IPS DF 6.9 (cell line): ENCODE measurements at regions not wholly inside any gene's neighbourhood (a gene's known extent, or its start where the extent isn't known, plus 50 kb on each side); places are given as distances from the start of the nearest gene placed in this dataset.

Source experiments
- DNase-seq: peaks from one replicate; pipeline ENCODE4 v3.0.0-alpha.2; 2013; ENCODE audit warnings: low read depth, low spot score
- H3K27ac ChIP-seq: one replicate; pipeline ENCODE4 v1.5.1; 2013; ENCODE audit warnings: low read length, control low read depth
- H3K27me3 ChIP-seq: 2 replicates; pipeline ENCODE4 v1.6.1; 2013; ENCODE audit warnings: mild to moderate bottlenecking, low read length; ENCODE audit not compliant: control insufficient read depth, insufficient read depth
- H3K36me3 ChIP-seq: 2 replicates; pipeline ENCODE4 v1.6.1; 2013; ENCODE audit warnings: low read length; ENCODE audit not compliant: control insufficient read depth, insufficient read depth
- H3K4me1 ChIP-seq: 2 replicates; pipeline ENCODE4 v1.6.1; 2013; ENCODE audit warnings: low read length; ENCODE audit not compliant: control insufficient read depth, insufficient read depth
- H3K4me3 ChIP-seq: 2 replicates; pipeline ENCODE4 v1.5.1; 2013; ENCODE audit warnings: mild to moderate bottlenecking, low read length
- H3K9me3 ChIP-seq: 2 replicates; pipeline ENCODE4 v1.6.1; 2013; ENCODE audit warnings: low read length, inconsistent platforms; ENCODE audit not compliant: control insufficient read depth, insufficient read depth
- WGBS: extraction: QIAGEN DNeasy Blood & Tissue Kit; methylation state at CpG from one replicate; pipeline ENCODE4 v1.1.7; 2013; ENCODE audit warnings: mixed read lengths, missing lambda C conversion rate; ENCODE audit not compliant: insufficient read length, insufficient coverage; 5-methylcytosine and 5-hydroxymethylcytosine counted together

DNA sequence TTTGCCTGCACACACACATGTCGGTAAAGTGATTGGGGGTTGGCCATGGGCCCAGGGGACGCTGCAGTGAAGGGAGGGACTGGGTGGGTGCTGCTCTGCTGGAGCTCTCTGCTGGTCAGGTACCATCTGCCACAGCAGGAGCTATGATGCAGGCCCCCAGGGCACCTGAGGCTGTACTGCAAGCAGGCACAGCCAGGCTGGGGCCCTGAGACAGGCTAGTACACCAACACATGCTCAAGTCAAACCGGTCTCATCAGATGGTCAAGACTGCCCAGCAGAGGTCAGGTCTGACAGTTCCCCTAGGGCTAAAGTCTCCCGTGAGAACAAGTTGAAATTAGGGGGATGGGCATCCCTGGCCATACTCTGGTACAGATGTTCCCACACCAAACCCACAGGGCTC is 118.3 kb upstream of the THSD7A start:
- no CpG with 5 or more reads among the region's 4 CpGs for WGBS
- H3K4me3 ChIP-seq, result no peak overlapping the region
- DNase-seq, result no peak
- H3K9me3 ChIP-seq, result no peaks in the 10 kb centered on the region
- no peak overlapping the region for H3K27ac ChIP-seq
- no peaks in the 10 kb centered on the region for H3K4me1 ChIP-seq
- no peaks in the 10 kb centered on the region for H3K36me3 ChIP-seq
- no peaks in the 10 kb centered on the region for H3K27me3 ChIP-seq

DNA sequence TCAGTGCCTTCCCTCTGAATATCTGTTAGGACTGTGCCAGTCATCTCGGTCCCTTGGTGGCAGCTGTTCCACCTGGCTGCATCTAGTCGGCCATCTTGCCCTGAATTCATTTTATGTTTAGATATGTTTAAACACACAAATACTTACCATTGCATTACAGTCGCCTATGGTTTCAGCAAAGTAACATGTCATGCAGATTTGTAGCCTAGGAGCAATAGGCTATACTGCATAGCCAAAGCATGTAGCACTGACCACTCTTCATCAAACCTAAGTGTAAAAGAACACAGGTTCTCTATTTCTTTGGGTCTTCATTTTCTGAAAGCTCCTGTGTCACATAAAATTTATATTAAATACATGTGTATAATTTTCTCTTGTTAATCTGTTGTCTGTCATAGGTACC is 118.9 kb upstream of the THSD7A start:
- H3K4me3 ChIP-seq, result no peak overlapping the region
- no peak overlapping the region for H3K27ac ChIP-seq
- no peaks in the 10 kb centered on the region for H3K36me3 ChIP-seq
- no peaks in the 10 kb centered on the region for H3K9me3 ChIP-seq
- no peak for DNase-seq
- H3K4me1 ChIP-seq, result no peaks in the 10 kb centered on the region
- WGBS, result no CpG with 5 or more reads among the region's 3 CpGs
- no peaks in the 10 kb centered on the region for H3K27me3 ChIP-seq

DNA sequence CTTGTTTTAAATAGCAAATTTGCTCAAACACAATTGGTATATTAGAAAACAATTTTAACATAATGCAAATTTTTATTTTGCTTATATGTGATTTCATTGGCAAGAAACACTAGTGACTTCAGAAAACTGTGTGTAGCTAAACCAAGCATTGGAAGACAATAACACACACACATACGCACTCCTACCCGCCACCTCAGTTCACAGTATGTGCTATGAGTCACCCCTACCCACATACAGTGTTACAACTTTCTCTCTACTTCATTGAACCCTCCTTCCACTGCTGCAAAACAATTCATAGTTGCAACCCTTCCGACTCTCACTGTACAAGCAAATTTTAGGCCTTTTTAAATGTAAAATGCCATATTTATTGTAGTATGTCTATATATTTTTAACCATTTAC is 119.9 kb upstream of the THSD7A start:
- H3K4me1 ChIP-seq, result no peaks in the 10 kb centered on the region
- no CpG with 5 or more reads among the region's 3 CpGs for WGBS
- no peaks in the 10 kb centered on the region for H3K9me3 ChIP-seq
- no peak overlapping the region for H3K27ac ChIP-seq
- H3K36me3 ChIP-seq, result no peaks in the 10 kb centered on the region
- H3K27me3 ChIP-seq, result no peaks in the 10 kb centered on the region
- DNase-seq, result no peak
- no peak overlapping the region for H3K4me3 ChIP-seq

- H3K4me3 ChIP-seq, result no peak overlapping the region
- H3K9me3 ChIP-seq, result no peaks in the 10 kb centered on the region
- H3K27me3 ChIP-seq, result no peaks in the 10 kb centered on the region
- H3K4me1 ChIP-seq, result no peaks in the 10 kb centered on the region
- no CpG with 5 or more reads among the region's 2 CpGs for WGBS
- DNase-seq, result no peak
- H3K36me3 ChIP-seq, result no peaks in the 10 kb centered on the region
- H3K27ac ChIP-seq, result no peak overlapping the region
Measured at GRCh38 chr7:11952972-11953371, 121.0 kb upstream of the THSD7A start.

- WGBS, result no CpG with 5 or more reads among the region's 5 CpGs
- H3K36me3 ChIP-seq, result no peaks in the 10 kb centered on the region
- H3K27me3 ChIP-seq, result no peaks in the 10 kb centered on the region
- H3K9me3 ChIP-seq, result no peaks in the 10 kb centered on the region
- no peak overlapping the region for H3K27ac ChIP-seq
- H3K4me3 ChIP-seq, result no peak overlapping the region
- no peaks in the 10 kb centered on the region for H3K4me1 ChIP-seq
- no peak for DNase-seq
Measured at GRCh38 chr7:11956991-11957390, 125.0 kb upstream of the THSD7A start.

GRCh38 chr7:11957956-11958355 is 126.0 kb upstream of the THSD7A start:
- no peaks in the 10 kb centered on the region for H3K9me3 ChIP-seq
- DNase-seq, result no peak
- H3K27ac ChIP-seq, result no peak overlapping the region
- no peaks in the 10 kb centered on the region for H3K36me3 ChIP-seq
- no peak overlapping the region for H3K4me3 ChIP-seq
- H3K27me3 ChIP-seq, result no peaks in the 10 kb centered on the region
- no CpG with 5 or more reads among the region's 1 CpG for WGBS
- H3K4me1 ChIP-seq, result no peaks in the 10 kb centered on the region

DNA sequence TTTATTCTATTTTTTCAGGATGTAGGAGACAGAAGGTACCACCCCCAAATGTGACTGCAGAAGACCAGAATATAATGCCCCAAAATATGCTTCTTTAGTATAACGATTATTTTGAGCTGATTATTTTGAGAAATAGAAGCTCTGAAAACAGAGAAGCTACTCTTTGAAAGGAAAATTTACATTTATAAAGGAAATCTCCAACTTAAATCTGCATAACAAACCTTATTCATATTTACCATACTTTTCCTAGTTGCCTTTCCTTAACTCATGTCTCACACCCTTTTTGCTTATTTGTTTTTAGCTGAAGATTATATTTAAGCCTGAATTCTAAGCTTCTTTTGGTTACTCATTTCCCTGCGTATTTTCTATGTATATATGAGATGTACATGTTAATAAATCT is 127.1 kb upstream of the THSD7A start:
- Histone ChIP-seq H3K27me3 (no peaks in the 10 kb centered on the region), H3K9me3 (no peaks in the 10 kb centered on the region), H3K4me3 (no peak overlapping the region), H3K36me3 (no peaks in the 10 kb centered on the region), H3K27ac (no peak overlapping the region), H3K4me1 (no peaks in the 10 kb centered on the region)
- no peak for DNase-seq
- WGBS, result no CpG with 5 or more reads among the region's 2 CpGs

DNA sequence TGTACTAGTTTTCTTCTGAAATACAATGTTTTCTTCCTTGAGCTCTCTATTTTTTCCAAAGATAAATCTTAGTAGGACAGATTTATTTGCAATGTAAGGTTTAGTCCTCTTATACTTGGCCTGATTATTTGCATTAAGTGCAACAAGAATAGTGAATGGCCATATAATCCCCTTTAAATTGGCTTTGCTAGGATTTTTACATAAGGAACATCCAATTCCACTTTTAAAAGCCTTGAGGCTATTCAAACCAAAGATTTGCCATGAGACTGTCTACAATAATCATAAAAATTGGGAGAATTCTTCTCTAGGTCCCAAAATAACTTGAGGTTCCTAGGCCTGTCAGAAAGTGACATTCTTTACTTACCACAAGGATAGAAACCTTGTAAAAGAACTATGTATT is 128.6 kb upstream of the THSD7A start:
- H3K27me3 ChIP-seq, result no peaks in the 10 kb centered on the region
- no peaks in the 10 kb centered on the region for H3K4me1 ChIP-seq
- no peaks in the 10 kb centered on the region for H3K36me3 ChIP-seq
- no peak for DNase-seq
- H3K9me3 ChIP-seq, result no peaks in the 10 kb centered on the region
- H3K4me3 ChIP-seq, result no peak overlapping the region
- H3K27ac ChIP-seq, result no peak overlapping the region

DNA sequence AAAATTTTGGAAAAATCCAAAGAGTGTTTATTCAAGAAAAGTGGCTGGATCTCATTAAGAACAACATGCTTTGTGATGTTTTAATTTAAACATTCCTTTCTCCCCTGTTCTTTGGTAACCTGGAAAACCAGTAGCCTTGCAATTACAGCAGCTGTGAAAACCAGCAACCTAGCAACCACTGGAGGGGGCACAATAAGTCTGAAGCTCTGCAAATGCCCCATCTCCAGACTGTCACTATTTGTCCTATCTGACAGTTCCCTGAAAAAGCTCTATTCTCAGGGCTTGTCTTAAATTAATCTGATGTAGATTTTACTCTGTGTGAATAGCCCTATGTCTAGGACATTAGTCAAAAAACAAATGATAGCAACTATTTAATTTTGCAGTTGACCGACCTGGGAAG is 137.6 kb upstream of the THSD7A start:
- no peak overlapping the region for H3K4me3 ChIP-seq
- no peak overlapping the region for H3K27ac ChIP-seq
- H3K27me3 ChIP-seq, result no peaks in the 10 kb centered on the region
- no CpG with 5 or more reads among the region's 1 CpG for WGBS
- no peaks in the 10 kb centered on the region for H3K36me3 ChIP-seq
- DNase-seq, result no peak
- H3K4me1 ChIP-seq, result no peaks in the 10 kb centered on the region
- H3K9me3 ChIP-seq, result no peaks in the 10 kb centered on the region

DNA sequence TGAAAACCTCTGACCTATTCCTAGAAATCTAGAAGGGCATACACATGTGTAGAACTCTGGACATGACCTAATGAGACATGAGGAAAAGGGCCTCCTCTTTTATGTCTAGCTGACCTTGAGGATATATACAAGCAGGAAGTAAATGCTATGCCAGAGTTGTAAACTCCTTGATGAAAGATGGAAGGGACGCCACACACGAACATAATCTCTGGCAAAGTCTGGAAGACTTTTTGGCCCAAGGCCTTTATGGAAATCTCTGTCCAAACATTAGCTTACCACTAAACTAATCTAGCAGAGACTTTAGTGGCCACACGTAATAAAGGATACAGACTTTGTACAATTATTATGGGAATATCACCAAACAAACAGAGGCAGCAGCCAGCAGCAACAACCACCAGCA is 138.1 kb upstream of the THSD7A start:
- no peak overlapping the region for H3K27ac ChIP-seq
- no CpG with 5 or more reads among the region's 3 CpGs for WGBS
- no peaks in the 10 kb centered on the region for H3K4me1 ChIP-seq
- DNase-seq, result no peak
- no peaks in the 10 kb centered on the region for H3K27me3 ChIP-seq
- no peak overlapping the region for H3K4me3 ChIP-seq
- H3K9me3 ChIP-seq, result no peaks in the 10 kb centered on the region
- H3K36me3 ChIP-seq, result no peaks in the 10 kb centered on the region

GRCh38 chr7:11985376-11985775 is 153.4 kb upstream of the THSD7A start:
- H3K27me3 ChIP-seq, result no peaks in the 10 kb centered on the region
- no peaks in the 10 kb centered on the region for H3K9me3 ChIP-seq
- H3K27ac ChIP-seq, result no peak overlapping the region
- H3K4me3 ChIP-seq, result no peak overlapping the region
- no peaks in the 10 kb centered on the region for H3K4me1 ChIP-seq
- no peak for DNase-seq
- no peaks in the 10 kb centered on the region for H3K36me3 ChIP-seq
